Ovary (tissue), 3 donors: ENCODE measurements at regions not wholly inside any gene's neighbourhood (a gene's known extent, or its start where the extent isn't known, plus 50 kb on each side); places are given as distances from the start of the nearest gene placed in this dataset.

Source experiments
- CTCF ChIP-seq, 3 donors: fragments of 450-650 bp in 2 of 3; fragments of 200-600 bp in 1 of 3; IDR thresholded peaks; one replicate each; pipeline versions ENCODE4 v1.5.1 to v1.8.0; 2016 to 2022; ENCODE audit warnings: antibody characterized with exemption in 3 of 3, mild to moderate bottlenecking in 1 of 3
- EP300 ChIP-seq: sonication (generic); formaldehyde crosslinking; IDR thresholded peaks from one replicate; pipeline ENCODE4 v1.6.1; 2017; ENCODE audit warnings: antibody characterized with exemption
- donor health status: DM: no; HTN: no; CAD: no.

- TF ChIP-seq CTCF (IDR thresholded peaks at IDR 0.05) (no peak), EP300 (no peak)
Observed at GRCh38 chr17:31629696-31630470, 229.2 kb downstream of the COPRS start.
